Activated CD8-positive, alpha-beta memory T cell treated with anti-CD3 and anti-CD28 coated beads, Interleukin-2, amount 50 U/mL, for 48 hours (primary cell): ENCODE measurements at regions not wholly inside any gene's neighbourhood (a gene's known extent, or its start where the extent isn't known, plus 50 kb on each side); places are given as distances from the start of the nearest gene placed in this dataset.
"Not testable (repeated sequence)": the region's sequence is repeated elsewhere in the genome, so short reads cannot be mapped to it uniquely, and the experiment has no call there.

Experiments
- DNase-seq: peaks from one replicate; pipeline ENCODE4 v3.0.0-alpha.2; 2020

DNA sequence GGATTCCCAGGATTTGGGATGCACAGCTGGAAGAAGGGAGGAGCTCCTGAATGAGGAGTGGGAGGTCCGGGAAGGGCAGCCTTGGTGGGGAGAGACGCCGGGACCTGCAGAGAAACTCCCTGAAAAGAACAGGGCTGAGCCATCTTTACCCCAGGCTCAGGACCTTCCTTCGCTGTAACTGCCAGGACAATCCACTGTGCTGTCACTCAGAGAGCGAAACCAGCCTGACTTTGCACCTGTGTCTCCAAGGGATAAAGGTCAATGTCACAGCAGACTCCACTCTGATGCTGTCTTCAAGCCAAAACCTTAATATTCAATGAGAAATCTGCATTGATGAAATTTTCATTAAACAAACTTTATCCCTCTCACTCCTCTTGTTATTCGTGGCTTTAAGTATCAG lies 235.4 kb upstream of the SULF2 start:
- DNase-seq = not testable (repeated sequence)

DNA sequence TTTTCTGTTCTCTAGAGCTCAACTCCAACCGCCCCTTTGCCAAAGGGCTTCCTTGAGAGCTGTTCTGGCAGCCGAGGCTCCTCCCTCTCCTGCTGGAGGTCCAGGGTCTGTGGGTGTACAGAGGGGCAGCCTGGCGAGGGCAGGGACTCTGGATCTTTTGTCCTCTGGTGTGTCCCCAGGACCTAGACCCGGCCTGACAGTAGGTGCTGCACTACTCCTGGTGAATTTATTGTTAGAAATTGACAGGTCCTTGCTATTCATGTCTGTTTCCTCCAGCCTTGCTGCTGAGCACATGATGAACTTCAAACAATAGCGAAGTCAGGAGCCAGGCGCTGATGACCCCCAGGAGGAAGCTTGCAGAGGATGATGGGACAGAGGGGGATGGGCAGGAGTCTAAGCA lies 234.7 kb upstream of the SULF2 start:
- DNase-seq = no peak

DNA sequence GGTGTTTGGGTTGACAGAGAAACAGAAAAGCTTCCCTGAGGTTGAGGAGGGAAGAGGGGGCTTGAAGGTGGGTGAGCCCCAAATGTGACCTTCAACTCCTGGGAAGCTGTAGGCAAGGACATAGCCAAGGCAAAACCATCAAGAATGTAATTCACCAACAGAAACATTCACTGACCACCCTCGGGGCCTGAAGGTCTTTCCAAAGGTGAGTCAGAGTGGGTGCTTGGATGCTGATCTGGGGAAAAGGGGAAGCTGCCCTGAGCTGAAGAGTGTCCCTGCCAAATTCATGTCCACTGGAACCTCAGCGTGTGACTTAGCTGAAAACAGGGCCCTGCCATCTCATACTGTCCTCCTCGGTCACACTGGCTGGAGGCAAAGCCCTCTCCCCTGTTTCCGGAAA lies 234.2 kb upstream of the SULF2 start:
- DNase-seq = no peak

DNA sequence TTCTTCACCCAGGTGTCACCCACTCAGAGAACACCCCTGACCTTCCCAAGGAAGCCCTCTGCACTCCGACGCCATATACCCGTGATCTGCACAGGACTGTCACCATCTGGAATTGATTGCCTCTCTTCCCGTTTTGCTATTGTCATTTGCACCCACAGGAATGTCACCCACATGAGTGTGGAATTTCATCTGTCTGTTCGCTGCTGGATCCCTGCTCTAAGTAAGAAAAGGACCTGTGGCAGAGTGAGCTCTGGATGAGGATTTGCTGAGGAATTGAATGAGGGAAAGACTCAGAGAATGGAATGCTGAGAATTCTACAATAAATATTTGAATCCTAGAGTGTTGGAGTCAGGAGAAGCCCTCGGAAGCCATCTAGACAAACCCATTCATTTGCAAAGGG lies 233.6 kb upstream of the SULF2 start:
- not testable (repeated sequence) for DNase-seq

DNA sequence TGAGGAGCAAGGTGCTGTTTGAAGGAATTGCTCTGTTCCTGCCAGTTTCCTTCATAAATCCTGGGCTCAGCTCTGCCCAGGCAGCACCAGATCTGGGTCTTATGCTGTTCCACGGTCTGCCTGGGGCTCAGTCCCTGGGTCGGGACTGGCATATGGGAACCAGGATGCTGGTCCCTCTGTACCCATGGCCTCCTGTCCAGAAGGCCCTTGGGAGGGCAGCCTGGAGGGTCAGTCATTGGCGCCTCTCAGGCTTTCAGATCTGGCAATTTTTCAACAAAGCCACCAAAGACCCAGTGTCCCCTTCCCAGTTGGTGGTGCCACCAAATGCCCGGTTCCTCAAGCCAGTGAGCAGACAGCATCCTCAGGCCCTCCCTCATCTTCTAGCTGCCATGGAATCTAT lies 232.7 kb upstream of the SULF2 start:
- no peak for DNase-seq

DNA sequence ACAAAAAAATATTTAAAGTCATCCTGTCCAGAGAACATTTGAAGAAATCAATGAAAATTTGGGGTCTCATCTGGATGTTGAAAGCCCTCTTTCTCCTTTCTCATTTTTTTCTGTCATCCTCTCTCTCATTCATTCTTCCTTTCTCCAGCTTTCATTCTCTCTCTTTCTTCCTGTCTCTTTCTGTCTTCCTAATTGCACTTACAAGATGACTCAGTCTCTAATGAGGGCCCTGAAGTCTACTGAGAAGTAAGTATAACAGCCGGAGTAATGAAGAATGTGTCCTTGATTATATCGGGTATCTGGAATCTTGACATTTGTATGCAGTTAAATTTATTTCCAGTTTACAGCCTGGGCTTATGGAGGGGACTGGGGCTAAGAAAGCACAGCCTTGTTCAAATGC lies 232.2 kb upstream of the SULF2 start:
- no peak for DNase-seq

DNA sequence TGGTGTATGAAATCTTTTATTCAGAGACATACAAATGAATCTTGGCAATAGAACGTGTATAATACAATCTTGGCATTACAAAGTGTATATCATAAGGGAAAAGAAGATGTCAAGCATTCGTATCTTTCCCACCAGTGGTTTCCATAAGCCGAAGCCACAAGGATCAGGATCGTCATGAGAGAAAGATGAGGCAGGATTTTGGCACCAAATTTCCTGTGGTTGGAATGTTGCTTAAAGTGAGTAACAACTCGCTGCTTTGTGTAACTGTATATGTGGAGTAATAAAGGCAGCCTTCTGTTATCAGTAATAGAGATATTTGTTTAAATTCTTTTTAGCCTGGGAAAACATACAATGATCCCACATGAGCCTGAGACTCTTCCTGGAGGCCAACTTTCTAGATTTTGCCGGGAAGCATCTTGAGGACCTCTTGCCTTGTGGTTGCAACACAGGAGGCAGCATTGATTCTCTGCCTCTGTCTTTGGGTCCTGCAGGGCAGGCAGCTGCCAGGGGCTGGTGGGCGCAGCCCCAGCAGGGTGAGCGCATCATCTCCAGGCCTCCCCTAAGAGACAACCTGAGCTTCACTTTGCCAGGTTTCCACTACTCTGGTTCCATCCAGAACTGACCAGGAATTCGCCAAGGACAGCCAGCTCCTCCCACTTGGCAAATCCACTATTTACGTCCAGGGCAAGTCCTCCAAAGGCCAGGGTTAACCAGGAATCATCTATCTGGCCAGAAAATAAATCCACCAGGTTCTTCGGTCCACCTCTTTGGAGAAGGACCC lies 230.9 kb upstream of the SULF2 start:
- DNase-seq = no peak

DNA sequence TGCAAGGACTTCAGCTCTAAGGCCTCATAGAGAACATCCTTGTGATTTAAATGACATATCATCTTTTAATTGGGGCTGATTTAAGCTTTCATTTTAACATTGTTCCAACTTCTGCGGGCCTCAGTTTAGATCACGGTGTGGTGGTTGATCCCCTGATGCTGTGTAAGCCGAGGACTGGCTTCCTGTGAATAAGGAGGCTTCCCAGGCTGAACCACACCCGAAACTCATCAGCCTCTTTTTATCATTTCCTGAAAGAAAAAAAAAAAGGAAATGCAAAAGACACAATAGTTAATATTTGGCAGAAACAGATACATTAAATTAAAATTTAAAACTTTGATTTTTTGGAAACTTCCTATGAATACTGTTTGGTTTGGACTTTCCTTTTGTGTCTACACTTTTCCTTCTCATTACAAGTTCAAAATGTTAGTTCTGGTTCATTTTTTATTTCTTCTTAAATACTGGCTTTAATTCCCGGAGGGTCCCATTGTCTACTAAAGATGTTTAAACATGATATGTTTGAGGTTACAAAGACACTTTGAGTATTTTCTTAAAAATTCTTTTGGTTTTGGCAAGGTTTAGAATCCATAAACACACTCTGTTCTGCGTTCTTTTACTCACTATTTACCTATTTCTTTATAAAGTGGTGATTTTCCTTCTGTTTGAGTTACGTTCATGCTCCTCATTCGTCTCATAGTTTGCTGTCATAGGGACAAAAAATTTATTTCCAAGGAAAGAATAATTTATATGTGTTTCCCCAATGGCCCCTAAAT lies 230.0 kb upstream of the SULF2 start:
- DNase-seq = no peak

DNA sequence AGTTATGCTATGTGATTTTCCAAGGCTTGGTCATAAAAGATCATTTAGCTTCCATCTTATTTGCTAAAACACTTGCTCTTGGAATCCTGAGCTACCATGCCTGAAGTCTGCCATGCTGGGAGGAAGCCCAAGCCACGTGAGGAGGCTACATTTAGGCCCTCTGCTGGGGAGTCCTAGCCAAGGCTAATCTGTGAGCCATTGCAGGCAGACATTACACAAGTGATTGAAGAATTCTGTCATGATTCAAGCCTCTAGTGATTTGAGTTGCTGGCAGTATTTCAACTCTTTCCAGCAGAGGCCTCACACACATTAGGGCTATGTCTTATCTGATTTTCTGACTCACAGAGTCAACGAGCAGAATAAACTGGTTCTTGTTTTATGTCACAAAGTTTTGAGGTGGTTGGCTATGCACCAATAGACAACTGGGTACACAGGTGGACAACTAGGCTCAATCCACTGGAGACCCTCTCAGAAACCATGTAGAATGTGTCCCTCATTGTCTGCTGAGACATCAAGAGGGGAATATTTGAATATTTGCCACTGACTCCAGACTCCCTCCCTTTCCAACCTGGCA lies 227.2 kb upstream of the SULF2 start:
- DNase-seq = no peak

DNA sequence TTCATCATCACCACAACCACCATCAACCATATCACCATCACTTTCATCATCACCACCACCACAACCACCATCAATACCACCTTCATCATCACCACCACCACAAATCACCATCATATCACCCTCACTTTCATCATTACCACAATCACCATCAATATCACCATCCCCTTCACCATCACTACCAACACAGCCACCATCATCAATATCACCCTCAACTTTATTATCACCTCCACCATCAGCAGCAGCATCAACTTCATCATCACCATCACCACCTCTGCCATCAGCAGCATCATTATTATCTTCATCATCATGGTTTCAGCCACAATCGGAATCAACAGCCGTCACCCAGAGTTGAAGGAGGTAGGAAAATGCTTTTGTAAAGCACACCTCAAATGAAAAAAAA lies 225.7 kb upstream of the SULF2 start:
- no peak for DNase-seq

DNA sequence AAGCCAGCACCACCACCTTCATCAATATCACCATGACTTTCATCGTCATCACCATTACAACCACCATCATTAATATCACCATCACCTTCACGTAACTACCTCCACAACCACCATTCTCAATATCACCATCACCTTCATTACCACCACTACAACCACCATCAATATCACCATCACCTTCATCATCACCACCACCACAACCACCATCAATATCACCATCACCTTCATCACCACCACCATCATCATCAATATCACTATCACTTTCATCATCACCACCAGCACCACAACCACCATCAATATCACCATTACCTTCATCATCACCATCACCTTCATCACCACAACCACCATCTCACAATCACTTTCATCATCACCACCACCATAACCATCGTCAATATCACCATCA lies 225.3 kb upstream of the SULF2 start:
- DNase-seq = no peak

DNA sequence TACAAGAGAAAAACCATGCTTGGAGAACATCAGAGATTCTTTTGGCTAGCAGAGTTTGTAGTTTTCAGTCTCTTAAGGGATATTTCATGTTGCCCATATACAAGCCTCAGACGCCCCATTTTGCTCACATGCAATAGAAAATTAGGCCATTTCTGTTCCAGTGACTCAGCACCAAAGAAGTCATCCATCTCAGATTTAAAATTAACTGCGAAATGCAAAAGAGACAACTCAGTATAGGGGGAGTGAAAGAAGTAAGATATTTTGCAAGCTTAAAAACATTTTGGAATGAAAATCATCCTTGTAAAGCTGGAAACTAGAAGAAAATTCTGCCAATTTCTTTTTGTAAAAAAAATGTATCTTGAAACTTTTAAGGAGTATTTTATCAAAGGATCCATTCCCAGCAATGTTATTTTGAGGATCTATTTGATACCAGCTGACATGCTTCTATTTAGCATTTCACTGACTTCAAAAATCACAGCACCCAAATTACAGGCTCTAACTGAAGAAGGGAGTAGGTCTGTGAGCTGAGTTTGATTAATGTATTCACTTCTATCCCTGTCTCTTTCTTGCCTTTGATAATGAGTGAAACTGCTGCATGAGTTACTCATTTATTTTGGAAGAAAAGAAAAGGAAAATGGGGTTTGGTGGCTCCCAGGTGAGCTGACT lies 223.7 kb upstream of the SULF2 start:
- DNase-seq = no peak

DNA sequence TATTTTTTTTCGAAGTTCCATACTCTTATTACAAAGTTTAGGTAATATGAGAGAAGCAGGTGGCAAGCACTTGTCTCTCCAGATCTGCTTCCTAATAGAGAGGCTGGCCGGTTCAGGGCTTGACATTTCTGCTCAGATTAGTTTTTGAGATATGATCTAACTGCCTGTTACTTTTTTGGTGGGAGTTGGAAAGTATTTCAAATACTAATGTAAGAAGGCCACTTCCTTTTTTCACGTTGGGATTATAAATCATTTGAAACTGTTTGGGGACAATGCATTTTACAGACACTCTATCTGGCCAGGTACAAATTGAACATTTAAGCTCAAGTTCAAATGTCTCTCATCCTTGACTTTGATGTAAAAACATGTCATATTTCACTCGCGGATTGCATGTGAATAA lies 222.1 kb upstream of the SULF2 start:
- DNase-seq = no peak

DNA sequence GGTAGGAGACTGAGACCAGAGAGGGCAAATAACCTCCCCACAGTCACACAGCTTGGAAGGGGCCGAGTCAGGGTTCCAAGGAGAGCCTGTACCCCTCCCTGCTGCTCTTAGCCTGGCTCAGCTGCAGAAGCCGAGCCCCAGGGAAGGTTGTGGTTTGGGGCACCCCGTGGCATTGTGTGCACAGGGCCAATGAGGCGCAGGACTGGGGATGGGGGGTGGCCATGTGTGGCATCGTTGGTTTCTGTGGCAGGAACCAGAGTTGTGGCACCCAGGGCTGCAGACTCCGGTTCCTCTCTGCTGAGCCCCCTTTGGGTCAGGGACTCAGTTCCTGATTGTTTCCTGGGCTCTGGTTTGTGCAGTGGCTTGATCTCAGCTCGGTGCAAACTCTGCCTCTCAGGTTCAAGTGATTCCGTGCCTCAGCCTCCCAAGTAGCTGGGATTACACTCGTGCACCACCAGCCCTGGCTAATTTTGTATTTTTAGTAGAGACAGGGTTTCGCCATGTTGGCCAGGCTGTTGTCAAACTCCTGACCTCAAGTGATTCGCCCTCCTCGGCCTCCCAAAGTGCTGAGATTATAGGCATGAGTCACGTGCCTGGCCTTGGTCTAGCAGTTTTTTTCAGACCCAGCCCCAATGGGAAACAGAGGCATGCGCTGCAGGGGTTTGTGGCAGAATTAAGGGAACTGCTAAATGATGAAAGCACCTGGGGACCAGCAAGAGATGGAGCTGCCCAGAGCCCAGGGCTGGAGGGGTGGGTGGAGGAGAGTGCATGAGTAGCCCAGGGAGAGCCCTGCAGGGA lies 221.0 kb upstream of the SULF2 start:
- DNase-seq = no peak

DNA sequence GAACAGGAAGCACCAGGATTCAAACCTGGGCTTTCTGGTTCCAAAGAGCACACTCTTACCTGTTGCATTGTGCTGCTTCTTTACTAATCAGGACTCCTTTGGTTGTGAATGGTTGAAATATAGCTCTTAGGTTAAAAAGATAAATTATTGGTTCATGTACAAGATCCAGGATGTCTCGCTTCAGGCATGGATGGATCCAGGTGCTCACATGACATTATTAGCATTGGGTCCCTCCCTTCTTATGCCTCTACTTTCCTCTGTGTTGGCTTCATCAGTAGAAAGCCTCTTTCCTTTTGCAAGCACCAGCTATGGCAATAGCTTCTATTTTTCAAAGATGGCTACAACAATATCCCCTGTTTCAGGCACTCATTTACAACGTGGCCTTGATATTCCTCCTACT lies 217.7 kb upstream of the SULF2 start:
- no peak for DNase-seq

DNA sequence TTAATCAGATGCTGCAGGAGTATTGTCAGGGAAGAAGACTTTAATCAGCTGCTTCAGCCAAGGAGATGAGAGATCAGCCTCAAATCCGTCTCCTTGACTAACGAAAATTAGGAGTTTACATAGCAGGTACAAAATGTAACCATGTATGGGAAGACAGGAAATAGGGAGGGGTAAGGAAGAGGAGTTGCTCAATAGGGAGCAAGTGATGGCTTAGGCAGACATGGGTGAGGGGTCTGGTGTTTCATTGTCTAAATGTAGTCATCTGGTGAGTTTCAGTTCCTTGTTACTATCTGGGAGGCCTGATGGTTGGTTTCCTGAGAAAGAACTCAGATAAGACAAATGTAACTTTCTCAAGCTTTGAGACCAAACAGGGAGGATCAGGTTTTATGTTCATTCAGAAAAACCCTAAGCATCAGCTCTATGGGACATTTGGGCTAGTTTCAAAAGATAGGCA lies 217.3 kb upstream of the SULF2 start:
- DNase-seq = no peak

DNA sequence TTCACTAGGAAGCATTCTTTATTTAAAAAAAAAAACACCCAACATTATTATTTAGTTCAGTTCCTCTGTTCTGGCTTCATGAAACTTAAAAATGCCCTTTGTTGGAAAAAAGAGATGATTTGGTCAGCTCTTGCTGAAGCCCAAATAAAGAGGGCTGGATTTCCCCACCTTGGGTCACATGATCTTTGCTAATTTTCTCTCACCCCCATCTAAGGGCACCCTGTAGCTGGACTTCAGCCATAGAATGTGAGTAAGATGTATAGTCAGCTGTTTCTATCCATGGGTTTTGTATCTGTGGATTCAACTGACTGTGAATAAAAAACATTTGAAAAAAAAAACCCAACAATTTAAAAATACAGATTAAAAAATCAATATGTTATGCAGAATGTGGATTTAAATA lies 213.9 kb upstream of the SULF2 start:
- no peak for DNase-seq

DNA sequence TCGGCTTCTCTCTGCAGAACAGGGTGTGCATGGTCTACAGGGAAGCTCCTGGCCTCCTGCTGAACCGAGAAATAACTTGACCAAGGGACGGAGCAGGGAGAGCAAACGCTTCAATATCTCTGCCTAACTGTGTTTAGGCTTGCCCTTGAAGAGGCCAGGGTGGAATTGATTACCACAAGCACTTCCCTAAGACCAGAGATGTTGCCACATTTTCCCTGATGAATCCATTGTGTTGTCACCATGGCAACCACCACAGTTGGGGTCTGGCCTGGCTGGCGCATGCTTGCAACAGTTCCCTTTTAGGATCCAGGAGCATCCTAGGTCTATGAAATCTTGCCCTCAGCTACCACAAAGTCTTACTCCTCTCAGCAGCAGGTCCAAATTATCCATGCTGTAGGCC lies 213.5 kb upstream of the SULF2 start:
- DNase-seq = no peak

DNA sequence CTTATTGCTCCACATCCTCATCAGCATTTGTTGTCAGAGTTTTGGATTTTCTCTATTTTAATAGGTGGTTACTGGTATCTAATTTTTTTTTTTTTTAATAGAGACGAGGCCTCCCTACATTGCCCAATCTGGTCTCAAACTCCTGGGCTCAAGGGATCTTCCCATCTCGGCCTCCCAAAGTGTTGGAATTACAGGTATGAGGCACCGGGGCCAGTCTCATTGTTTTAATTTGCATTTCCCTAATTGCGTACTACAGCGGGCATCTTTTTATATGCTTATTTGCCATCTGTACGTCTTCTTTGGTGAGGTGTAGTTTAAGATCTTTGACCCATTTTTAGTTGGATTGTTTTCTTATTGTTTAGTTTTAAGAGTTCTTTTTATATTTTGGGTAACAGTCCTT lies 210.4 kb upstream of the SULF2 start:
- DNase-seq = no peak

DNA sequence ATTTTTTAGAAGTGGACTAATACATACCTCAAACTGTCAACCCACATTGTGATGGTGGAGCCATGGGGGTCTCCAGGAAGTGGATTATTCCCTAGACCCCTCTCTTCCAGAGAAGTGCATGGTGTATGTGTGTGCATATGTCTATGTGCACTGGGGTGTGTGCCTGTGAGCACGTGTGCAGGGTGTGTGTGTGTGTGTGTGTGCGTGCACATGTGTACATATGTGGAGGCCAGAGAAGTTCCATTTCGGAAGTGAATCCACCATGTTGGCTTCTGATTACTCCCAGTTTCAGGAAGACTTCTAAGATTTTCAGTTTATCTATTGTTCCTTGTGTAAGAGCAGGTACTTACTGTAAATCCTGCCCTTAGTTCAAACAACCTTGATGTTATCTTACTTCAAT lies 208.5 kb upstream of the SULF2 start:
- DNase-seq = no peak

DNA sequence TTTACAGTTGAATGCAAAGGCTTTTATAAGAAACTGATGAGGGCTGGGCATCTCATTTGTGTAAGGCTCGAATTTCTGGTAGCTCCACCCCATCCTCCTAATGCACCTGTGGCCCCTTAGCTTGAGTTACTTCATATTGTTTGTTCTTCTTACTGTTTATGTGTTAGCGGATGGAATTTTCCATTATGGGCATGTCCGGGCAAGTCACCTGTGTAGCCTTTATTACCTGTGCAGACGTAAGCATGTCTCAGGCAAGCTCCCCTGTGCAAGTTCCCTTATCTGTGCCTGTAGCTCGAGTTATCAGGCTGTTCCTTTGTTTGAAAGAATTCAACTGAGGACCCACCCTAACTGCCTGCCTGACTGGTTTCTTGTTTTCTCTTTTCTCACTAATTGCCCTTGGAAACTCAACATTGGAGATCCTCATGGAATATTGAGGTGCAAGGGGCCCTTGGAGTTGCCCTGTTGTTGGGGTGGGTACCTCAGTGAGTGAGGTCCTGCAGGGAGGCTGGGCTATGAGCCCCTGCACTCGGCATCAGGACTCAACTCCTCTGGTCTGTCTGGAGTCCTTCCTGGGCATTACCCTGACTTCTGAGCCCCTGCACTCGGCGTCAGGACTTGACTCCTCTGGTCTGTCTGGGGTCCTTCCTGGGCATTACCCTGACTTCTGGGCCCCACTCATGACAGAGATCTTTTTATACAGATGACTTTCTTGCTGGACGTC lies 207.9 kb upstream of the SULF2 start:
- no peak for DNase-seq

DNA sequence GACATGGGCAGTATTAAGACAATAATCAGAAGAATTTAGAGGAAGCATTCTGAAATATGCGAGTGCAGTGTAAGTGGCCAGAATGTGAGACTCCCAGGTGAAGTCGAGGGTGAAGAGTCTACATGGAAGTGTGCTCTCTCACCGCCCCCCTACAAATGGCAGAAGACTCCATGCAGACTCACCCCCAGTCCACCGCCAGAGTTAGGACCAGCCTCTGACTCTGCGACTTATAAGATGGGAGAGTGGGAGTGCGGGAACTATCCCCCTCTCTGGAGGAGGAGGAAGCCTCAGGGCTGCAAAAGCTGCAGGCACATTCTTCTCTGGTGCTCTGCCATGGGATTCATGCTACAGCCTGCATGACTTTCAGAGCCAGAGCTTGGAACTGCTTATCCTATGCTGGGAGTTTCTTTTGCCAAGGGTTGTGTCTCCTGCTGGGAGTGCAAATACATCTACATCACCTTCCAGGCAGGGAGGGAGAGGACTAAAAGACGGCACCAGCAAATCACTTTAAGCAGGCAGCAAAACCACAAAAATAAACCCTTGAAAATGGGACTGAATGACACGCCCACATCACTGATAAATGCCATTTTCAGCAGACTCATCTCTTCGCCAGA lies 206.7 kb upstream of the SULF2 start:
- no peak for DNase-seq
